ENCODE measurements at regions not wholly inside any gene's neighbourhood (a gene's known extent, or its start where the extent isn't known, plus 50 kb on each side); places are given as distances from the start of the nearest gene placed in this dataset.

- Histone ChIP-seq H3K4me1 (ENCODE audit: control insufficient read depth in 2 of 2, insufficient read depth in 2 of 2, low read length in 2 of 2) (no peaks in the 10 kb centered on the region), H3K4me3 (ENCODE audit: control extremely low read depth in 1 of 5, extremely low read depth in 1 of 5, insufficient read depth in 1 of 5, low read depth in 2 of 5, low read length in 4 of 5) (no peak overlapping the region), H3K9ac (ENCODE audit: low read length) (no peak overlapping the region), H3K79me2 (ENCODE audit: control insufficient read depth, insufficient read depth, low read length) (no peaks in the 10 kb centered on the region), H4K20me1 (ENCODE audit: control insufficient read depth, insufficient read depth, low read length, poor library complexity, severe bottlenecking) (no peaks in the 10 kb centered on the region), H3K27ac (ENCODE audit: low read length in 2 of 2) (no peak overlapping the region), H3K4me2 (replicated peaks; ENCODE audit: low read depth, low read length, poor library complexity, severe bottlenecking) (no peak overlapping the region), H3K27me3 (replicated peaks in 1 of 4; ENCODE audit: control extremely low read depth in 1 of 4, control insufficient read depth in 3 of 4, insufficient read depth in 4 of 4, low read length in 3 of 4) (no peaks in the 10 kb centered on the region), H3K9me3 (ENCODE audit: control extremely low read depth in 1 of 3, control insufficient read depth in 2 of 3, insufficient read depth in 1 of 3, low read length in 2 of 3) (no peaks in the 10 kb centered on the region), H2AFZ (ENCODE audit: insufficient read depth, low read depth, low read length, poor library complexity, severe bottlenecking) (no peak overlapping the region), H3K36me3 (replicated peaks in 1 of 2; ENCODE audit: control extremely low read depth in 1 of 2, control insufficient read depth in 1 of 2, extremely low read depth in 1 of 2, insufficient read depth in 2 of 2, low read length in 1 of 2) (no peaks in the 10 kb centered on the region)
- H3K27ac Mint-ChIP-seq, result no peak overlapping the region
- H3K4me3 Mint-ChIP-seq, result no peak overlapping the region
- H3K9me3 Mint-ChIP-seq (ENCODE audit: insufficient read depth), result no peaks in the 10 kb centered on the region
- no peaks in the 10 kb centered on the region for H3K4me1 Mint-ChIP-seq
- H3K27me3 Mint-ChIP-seq, result no peaks in the 10 kb centered on the region
- ATAC-seq (ENCODE audit: low read depth), result no peak
- intact Hi-C loops (cut with micrococcal nuclease), result no loop called here
- ChIA-PET CTCF (no interaction called here), POLR2A (no interaction called here)
- DNase-seq, result no peak
- TF ChIP-seq EZH2 (IDR thresholded peaks at IDR 0.05; ENCODE audit: borderline replicate concordance, insufficient read depth, low read depth, low read length, poor library complexity, severe bottlenecking) (no peak), CTCF (IDR thresholded peaks at IDR 0.05) (no peak)
- WGBS (ENCODE audit: insufficient coverage), result no CpG with 5 or more reads among the region's 2 CpGs
These were observed 72.5 kb downstream of the IFI44 start for GRCh38 chr1:78722105-78722504.

- Histone ChIP-seq H4K20me1 (ENCODE audit: control insufficient read depth, insufficient read depth, low read length, poor library complexity, severe bottlenecking) (no peaks in the 10 kb centered on the region), H3K27ac (ENCODE audit: low read length in 2 of 2) (no peak overlapping the region), H2AFZ (ENCODE audit: insufficient read depth, low read depth, low read length, poor library complexity, severe bottlenecking) (no peak overlapping the region), H3K9ac (ENCODE audit: low read length) (no peak overlapping the region), H3K79me2 (ENCODE audit: control insufficient read depth, insufficient read depth, low read length) (no peaks in the 10 kb centered on the region), H3K4me3 (ENCODE audit: control extremely low read depth in 1 of 5, extremely low read depth in 1 of 5, insufficient read depth in 1 of 5, low read depth in 2 of 5, low read length in 4 of 5) (no peak overlapping the region), H3K4me2 (replicated peaks; ENCODE audit: low read depth, low read length, poor library complexity, severe bottlenecking) (no peak overlapping the region), H3K36me3 (replicated peaks in 1 of 2; ENCODE audit: control extremely low read depth in 1 of 2, control insufficient read depth in 1 of 2, extremely low read depth in 1 of 2, insufficient read depth in 2 of 2, low read length in 1 of 2) (no peaks in the 10 kb centered on the region), H3K27me3 (replicated peaks in 1 of 4; ENCODE audit: control extremely low read depth in 1 of 4, control insufficient read depth in 3 of 4, insufficient read depth in 4 of 4, low read length in 3 of 4) (no peaks in the 10 kb centered on the region), H3K9me3 (ENCODE audit: control extremely low read depth in 1 of 3, control insufficient read depth in 2 of 3, insufficient read depth in 1 of 3, low read length in 2 of 3) (no peaks in the 10 kb centered on the region), H3K4me1 (ENCODE audit: control insufficient read depth in 2 of 2, insufficient read depth in 2 of 2, low read length in 2 of 2) (no peaks in the 10 kb centered on the region)
- Mint-ChIP-seq H3K9me3 (ENCODE audit: insufficient read depth) (no peaks in the 10 kb centered on the region), H3K27ac (no peak overlapping the region), H3K4me3 (no peak overlapping the region), H3K4me1 (no peaks in the 10 kb centered on the region), H3K27me3 (no peaks in the 10 kb centered on the region)
- ATAC-seq (ENCODE audit: low read depth), result no peak
- ChIA-PET CTCF (no interaction called here), POLR2A (no interaction called here)
- WGBS (ENCODE audit: insufficient coverage), result no CpG with 5 or more reads among the region's 1 CpG
- TF ChIP-seq CTCF (IDR thresholded peaks at IDR 0.05), result no peak
- DNase-seq, result no peak
- intact Hi-C loops (cut with micrococcal nuclease), result no loop called here
These were observed 72.9 kb downstream of the IFI44 start for GRCh38 chr1:78722521-78722920.

Data from B cell (primary cell).